OCI-LY7 (cell line): ENCODE measurements at regions not wholly inside any gene's neighbourhood (a gene's known extent, or its start where the extent isn't known, plus 50 kb on each side); places are given as distances from the start of the nearest gene placed in this dataset.

ENCODE experiments used
- BruUV-seq: library from RNA; stranded (reverse); fragments of 400-500 nt; replicated peaks from 2 replicates; lab custom pipeline; 2021; lab: Mats Ljungman, UMichigan
- CTCF ChIA-PET: fragments of 300-600 bp; sonication (Branson Sonifier 250); formaldehyde crosslinking; loops from one replicate; lab custom pipeline; 2022; ENCODE audit warnings: antibody characterized with exemption; ENCODE audit not compliant: unreplicated experiment; lab: Charles Lee
- POLR2A ChIA-PET: fragments of 300-600 bp; sonication (Branson Sonifier 250); formaldehyde crosslinking; loops from one replicate; lab custom pipeline; 2022; ENCODE audit warnings: antibody characterized with exemption; lab: Charles Lee
- DNase-seq: peaks from one replicate; pipeline ENCODE4 v3.0.0-alpha.2; 2015; ENCODE audit warnings: low spot score
- H2AFZ ChIP-seq: fragments of 200-600 bp; sonication (generic), shearing (Covaris generic); 2 replicates; pipeline ENCODE4 v1.6.1; 2014; ENCODE audit warnings: mild to moderate bottlenecking, antibody characterized with exemption, low read length, moderate library complexity
- H3K27ac ChIP-seq: fragments of 200-600 bp; sonication (generic); 2 replicates; pipeline ENCODE4 v1.5.1; 2014; ENCODE audit warnings: mixed run types, low read depth, mild to moderate bottlenecking, moderate library complexity, low read length, inconsistent platforms; ENCODE audit not compliant: poor library complexity, severe bottlenecking
- H3K36me3 ChIP-seq: fragments of 200-600 bp; sonication (generic); 2 replicates; pipeline ENCODE4 v1.6.1; 2014; ENCODE audit warnings: mild to moderate bottlenecking, antibody characterized with exemption, low read length, moderate library complexity, mixed read lengths; ENCODE audit not compliant: insufficient read depth
- H3K4me1 ChIP-seq: fragments of 200-600 bp; sonication (generic); 2 replicates; pipeline ENCODE4 v1.5.1; 2014; ENCODE audit warnings: mild to moderate bottlenecking, low read length; ENCODE audit not compliant: insufficient read depth, poor library complexity, severe bottlenecking
- H3K4me2 ChIP-seq: fragments of 200-600 bp; sonication (generic); 2 replicates; pipeline ENCODE4 v1.6.1; 2014; ENCODE audit warnings: mild to moderate bottlenecking, low read length
- H3K4me3 ChIP-seq: fragments of 200-600 bp; sonication (generic); 2 replicates; pipeline ENCODE4 v1.5.1; 2014; ENCODE audit warnings: mild to moderate bottlenecking, low read depth, low read length; ENCODE audit not compliant: poor library complexity, severe bottlenecking
- H3K79me2 ChIP-seq: fragments of 200-600 bp; sonication (generic); 2 replicates; pipeline ENCODE4 v1.6.1; 2016; ENCODE audit warnings: low read depth, mild to moderate bottlenecking, low read length, moderate library complexity, mixed read lengths; ENCODE audit not compliant: insufficient read depth
- H3K9me2 ChIP-seq: fragments of 200-600 bp; sonication (generic); 2 replicates; pipeline ENCODE4 v1.6.1; 2016; ENCODE audit warnings: mild to moderate bottlenecking, low read length, mixed read lengths; ENCODE audit not compliant: insufficient read depth
- H3K9me3 ChIP-seq: fragments of 200-600 bp; sonication (generic); 2 replicates; pipeline ENCODE4 v1.6.1; 2014; ENCODE audit warnings: mild to moderate bottlenecking, mixed run types, low read length, mixed read lengths
- H4K20me1 ChIP-seq: fragments of 200-600 bp; sonication (generic); 2 replicates; pipeline ENCODE4 v1.6.1; 2014; ENCODE audit warnings: mild to moderate bottlenecking, antibody characterized with exemption, low read length, moderate library complexity, mixed read lengths; ENCODE audit not compliant: insufficient read depth
- CTCF ChIP-seq: fragments of 200-600 bp; sonication (generic); conservative IDR thresholded peaks from 2 replicates; pipeline ENCODE4 v1.5.1; 2014; ENCODE audit warnings: mild to moderate bottlenecking, antibody characterized with exemption, low read length, moderate library complexity, mixed read lengths
- EZH2phosphoT487 ChIP-seq: fragments of 200-600 bp; sonication (generic); IDR thresholded peaks from 2 replicates; pipeline ENCODE4 v1.6.1; 2018; ENCODE audit warnings: low read depth, borderline replicate concordance, mild to moderate bottlenecking, mixed run types, antibody characterized with exemption, low read length, moderate library complexity, mixed read lengths
- intact Hi-C: fragments of 100-400 bp; cut with micrococcal nuclease; formaldehyde crosslinking; loops from one replicate; pipeline ENCODE4 v1.10.0; 2022; ENCODE audit not compliant: unreplicated experiment

- Histone ChIP-seq H2AFZ (no peak overlapping the region), H3K9me2 (no peaks in the 10 kb centered on the region), H3K4me2 (no peak overlapping the region), H4K20me1 (no peaks in the 10 kb centered on the region), H3K27ac (no peak overlapping the region), H3K4me1 (no peaks in the 10 kb centered on the region), H3K79me2 (no peaks in the 10 kb centered on the region), H3K4me3 (no peak overlapping the region), H3K9me3 (no peaks in the 10 kb centered on the region), H3K36me3 (no peaks in the 10 kb centered on the region)
- TF ChIP-seq CTCF (no peak), EZH2phosphoT487 (no peak)
- ChIA-PET POLR2A (no interaction called here), CTCF (interaction anchor here (0.8 kb wide), 1 partner anchor 30 kb away, joined by 3 read pairs; no protein-coding TSS in a partner anchor)
- no peak for DNase-seq
- no TSS peak for BruUV-seq
- intact Hi-C loops, result no loop called here
These were observed 70.8 kb upstream of the PCDH20 start for GRCh38 chr13:61486496-61486895.

- TF ChIP-seq EZH2phosphoT487, result no peak
- TF ChIP-seq CTCF, result no peak
- no peak overlapping the region for H3K4me2 ChIP-seq
- BruUV-seq, result no TSS peak
- no peak overlapping the region for H3K4me3 ChIP-seq
- no peaks in the 10 kb centered on the region for H3K4me1 ChIP-seq
- no peaks in the 10 kb centered on the region for H3K9me2 ChIP-seq
- no peaks in the 10 kb centered on the region for H4K20me1 ChIP-seq
- no peaks in the 10 kb centered on the region for H3K79me2 ChIP-seq
- CTCF ChIA-PET, result interaction anchor here (0.8 kb wide), 1 partner anchor 31 kb away, joined by 3 read pairs; no protein-coding TSS in a partner anchor
- H3K9me3 ChIP-seq, result no peaks in the 10 kb centered on the region
- POLR2A ChIA-PET, result no interaction called here
- H3K27ac ChIP-seq, result no peak overlapping the region
- H2AFZ ChIP-seq, result no peak overlapping the region
- no peaks in the 10 kb centered on the region for H3K36me3 ChIP-seq
- intact Hi-C loops, result no loop called here
- no peak for DNase-seq
These were observed 69.6 kb upstream of the PCDH20 start for GRCh38 chr13:61485128-61485765.

- Histone ChIP-seq H3K36me3 (no peaks in the 10 kb centered on the region), H3K9me3 (no peaks in the 10 kb centered on the region), H2AFZ (no peak overlapping the region), H3K79me2 (no peaks in the 10 kb centered on the region), H4K20me1 (no peaks in the 10 kb centered on the region), H3K4me3 (no peak overlapping the region), H3K4me1 (no peaks in the 10 kb centered on the region), H3K27ac (no peak overlapping the region), H3K9me2 (no peaks in the 10 kb centered on the region), H3K4me2 (no peak overlapping the region)
- no peak for DNase-seq
- no peak for TF ChIP-seq EZH2phosphoT487
- TF ChIP-seq CTCF, result no peak
- intact Hi-C loops, result no loop called here
- BruUV-seq, result no TSS peak
- CTCF ChIA-PET, result no interaction called here
- POLR2A ChIA-PET, result interaction anchor here (1.0 kb wide), 1 partner anchor 11 kb away, joined by 3 read pairs; no protein-coding TSS in a partner anchor
These were observed 62.0 kb upstream of the PCDH20 start for GRCh38 chr13:61477619-61478018.
